Ureter (tissue), 1 donor: ENCODE measurements at regions not wholly inside any gene's neighbourhood (a gene's known extent, or its start where the extent isn't known, plus 50 kb on each side); places are given as distances from the start of the nearest gene placed in this dataset.
"Not testable (repeated sequence)": the region's sequence is repeated elsewhere in the genome, so short reads cannot be mapped to it uniquely, and the experiment has no call there.

Experiments used
- DNase-seq: peaks from one replicate; pipeline ENCODE4 v3.0.0-alpha.2; 2020; ENCODE audit warnings: low spot score
- donor health status: DM: yes; HTN: yes; CAD: no.

GRCh38 chr1:172837816-172838679 is 179.1 kb downstream of the FASLG start:
- no peak for DNase-seq

- no peak for DNase-seq
Measured at GRCh38 chr1:172838680-172839313, 179.9 kb downstream of the FASLG start.

- not testable (repeated sequence) for DNase-seq
Measured at GRCh38 chr1:172839639-172840038, 180.7 kb downstream of the FASLG start.

- no peak for DNase-seq
Measured at GRCh38 chr1:172843444-172843843, 184.5 kb downstream of the FASLG start.

- DNase-seq, result no peak
Measured at GRCh38 chr1:172845371-172845770, 186.5 kb downstream of the FASLG start.

GRCh38 chr1:172845865-172846264 is 187.0 kb downstream of the FASLG start:
- no peak for DNase-seq

GRCh38 chr1:172847814-172848213 is 188.9 kb downstream of the FASLG start:
- DNase-seq, result not testable (repeated sequence)

GRCh38 chr1:172849653-172850052 is 190.8 kb downstream of the FASLG start:
- DNase-seq, result no peak

- DNase-seq, result no peak
Measured at GRCh38 chr1:172851077-172851476, 192.2 kb downstream of the FASLG start.

GRCh38 chr1:172851856-172852255 is 193.0 kb downstream of the FASLG start:
- DNase-seq, result no peak

GRCh38 chr1:172855983-172856382 is 194.8 kb downstream of the TNFSF18 start:
- not testable (repeated sequence) for DNase-seq

GRCh38 chr1:172863031-172863430 is 187.7 kb downstream of the TNFSF18 start:
- no peak for DNase-seq

GRCh38 chr1:172867216-172867818 is 183.4 kb downstream of the TNFSF18 start:
- DNase-seq, result no peak

GRCh38 chr1:172870901-172871606 is 179.7 kb downstream of the TNFSF18 start:
- no peak for DNase-seq

- no peak for DNase-seq
Measured at GRCh38 chr1:172874950-172875349, 175.8 kb downstream of the TNFSF18 start.

- DNase-seq, result no peak
Measured at GRCh38 chr1:172875892-172876291, 174.8 kb downstream of the TNFSF18 start.

GRCh38 chr1:172882385-172882784 is 168.4 kb downstream of the TNFSF18 start:
- DNase-seq, result no peak

- no peak for DNase-seq
Measured at GRCh38 chr1:172882791-172883386, 167.9 kb downstream of the TNFSF18 start.

- no peak for DNase-seq
Measured at GRCh38 chr1:172883387-172883791, 167.4 kb downstream of the TNFSF18 start.

- DNase-seq, result no peak
Measured at GRCh38 chr1:172883844-172884243, 166.9 kb downstream of the TNFSF18 start.

- no peak for DNase-seq
Measured at GRCh38 chr1:172885411-172885810, 165.3 kb downstream of the TNFSF18 start.

- no peak for DNase-seq
Measured at GRCh38 chr1:172885971-172886370, 164.8 kb downstream of the TNFSF18 start.
